H1 (cell line): ENCODE measurements at regions not wholly inside any gene's neighbourhood (a gene's known extent, or its start where the extent isn't known, plus 50 kb on each side); places are given as distances from the start of the nearest gene placed in this dataset.

Experiments used
- CTCF ChIA-PET: fragments of 300-600 bp; sonication (Branson Sonifier 250); formaldehyde crosslinking; loops from one replicate; lab custom pipeline; 2021; ENCODE audit not compliant: partially characterized antibody; lab: Charles Lee
- POLR2A ChIA-PET: fragments of 300-600 bp; sonication (Branson Sonifier 250); formaldehyde crosslinking; loops from one replicate; lab custom pipeline; 2021; ENCODE audit warnings: inconsistent platforms; ENCODE audit not compliant: partially characterized antibody; lab: Charles Lee
- DNase-seq, 2 experiments: peaks; one replicate each; pipeline versions ENCODE4 v3.0.0 to v3.0.0-alpha.2; 2010 to 2022; ENCODE audit warnings: low spot score in 2 of 2, low read depth in 1 of 2, mixed read lengths in 1 of 2
- FAIRE-seq: peaks from 2 replicates; lab custom pipeline; 2011; peaks lifted over from hg19 to GRCh38; lab: Jason Lieb, UNC
- H2AFZ ChIP-seq: 2 replicates; pipeline ENCODE4 v1.8.1; 2012; ENCODE audit warnings: low read length, inconsistent platforms
- H2AK5ac ChIP-seq: 2 replicates; pipeline ENCODE4 v1.6.1; 2013; ENCODE audit warnings: low read depth, low read length
- H2BK120ac ChIP-seq: replicated peaks from 2 replicates; pipeline ENCODE3; 2013; ENCODE audit warnings: low read depth, low read length, inconsistent platforms
- H2BK12ac ChIP-seq: 2 replicates; pipeline ENCODE4 v1.6.1; 2013; ENCODE audit warnings: low read depth, low read length
- H2BK15ac ChIP-seq: 2 replicates; pipeline ENCODE4 v1.6.1; 2013; ENCODE audit warnings: low read length
- H2BK20ac ChIP-seq: 2 replicates; pipeline ENCODE4 v1.6.1; 2013; ENCODE audit warnings: low read length
- H2BK5ac ChIP-seq: 2 replicates; pipeline ENCODE4 v1.6.1; 2013; ENCODE audit warnings: low read depth, low read length
- H3K14ac ChIP-seq: 2 replicates; pipeline ENCODE4 v1.6.1; 2013; ENCODE audit warnings: inconsistent platforms; ENCODE audit not compliant: insufficient read length
- H3K18ac ChIP-seq: 2 replicates; pipeline ENCODE4 v1.6.1; 2013; ENCODE audit warnings: low read length; ENCODE audit errors: extremely low read depth
- H3K23ac ChIP-seq: 2 replicates; pipeline ENCODE4 v1.6.1; 2013; ENCODE audit warnings: inconsistent platforms; ENCODE audit not compliant: insufficient read length
- H3K23me2 ChIP-seq: 2 replicates; pipeline ENCODE4 v1.6.1; 2013; ENCODE audit warnings: low read depth, low read length
- H3K27ac ChIP-seq: 2 replicates; pipeline ENCODE4 v1.6.1; 2011; ENCODE audit warnings: low read depth, low read length, inconsistent platforms
- H3K27me3 ChIP-seq, 4 experiments: replicated peaks in 1 of 4; 1 replicate in 1 of 4; 2 replicates in 3 of 4; pipeline versions ENCODE4 v1.6.1 to v1.8.1; 2011 to 2013; ENCODE audit warnings: low read length in 3 of 4, mild to moderate bottlenecking in 3 of 4, inconsistent platforms in 2 of 4, mixed read lengths in 2 of 4, moderate library complexity in 1 of 4; ENCODE audit not compliant: control insufficient read depth in 3 of 4, insufficient read depth in 3 of 4; ENCODE audit errors: extremely low read depth in 1 of 4
- H3K36me3 ChIP-seq, 4 experiments: 2 replicates each; pipeline versions ENCODE4 v1.6.1 to v1.8.1; 2011 to 2013; ENCODE audit warnings: mild to moderate bottlenecking in 4 of 4, low read length in 3 of 4, moderate library complexity in 2 of 4, control low read depth in 1 of 4, inconsistent platforms in 1 of 4; ENCODE audit not compliant: insufficient read depth in 4 of 4, control insufficient read depth in 2 of 4
- H3K4ac ChIP-seq: replicated peaks from 2 replicates; pipeline ENCODE3; 2013; ENCODE audit warnings: low read length, low read depth, mixed read lengths, inconsistent platforms; ENCODE audit not compliant: insufficient read length
- H3K4me1 ChIP-seq, 4 experiments: replicated peaks in 1 of 4; 1 replicate in 1 of 4; 2 replicates in 3 of 4; pipeline versions ENCODE4 v1.6.1 to v1.8.1; 2011 to 2013; ENCODE audit warnings: low read length in 3 of 4, inconsistent platforms in 2 of 4, mixed read lengths in 1 of 4; ENCODE audit not compliant: insufficient read depth in 4 of 4, control insufficient read depth in 3 of 4
- H3K4me2 ChIP-seq, 2 experiments: 2 replicates each; pipeline versions ENCODE4 v1.6.1 to v1.8.1; 2011 to 2013; ENCODE audit warnings: low read depth in 2 of 2, low read length in 2 of 2, control low read depth in 1 of 2, inconsistent platforms in 1 of 2, mild to moderate bottlenecking in 1 of 2; ENCODE audit not compliant: insufficient read depth in 1 of 2
- H3K4me3 ChIP-seq, 4 experiments: fragments of 200-600, 300-600 bp in 1 of 4; sonication (generic), shearing (Covaris generic), sonication (Bioruptor Twin) in 1 of 4; 2 replicates each; pipeline versions ENCODE4 v1.5.1 to v1.8.1; 2011 to 2016; ENCODE audit warnings: low read length in 4 of 4, low read depth in 3 of 4, control low read depth in 2 of 4, inconsistent platforms in 2 of 4, mild to moderate bottlenecking in 2 of 4, mixed read lengths in 1 of 4, moderate library complexity in 1 of 4; ENCODE audit not compliant: insufficient read depth in 2 of 4; ENCODE audit errors: extremely low read depth in 1 of 4
- H3K56ac ChIP-seq: replicated peaks from 2 replicates; pipeline ENCODE3; 2013; ENCODE audit warnings: low read depth, mild to moderate bottlenecking, mixed read lengths, low read length, inconsistent platforms; ENCODE audit not compliant: insufficient read length
- H3K79me1 ChIP-seq: 2 replicates; pipeline ENCODE4 v1.6.1; 2013; ENCODE audit warnings: low read depth, low read length, control low read depth
- H3K79me2 ChIP-seq, 2 experiments: 2 replicates each; pipeline versions ENCODE4 v1.6.1 to v1.8.1; 2012 to 2013; ENCODE audit warnings: low read length in 2 of 2, mild to moderate bottlenecking in 2 of 2, inconsistent platforms in 1 of 2; ENCODE audit not compliant: insufficient read depth in 2 of 2, control insufficient read depth in 1 of 2
- H3K9ac ChIP-seq, 4 experiments: replicated peaks in 1 of 4; 1 replicate in 1 of 4; 2 replicates in 3 of 4; pipeline versions ENCODE4 v1.6.1 to v1.8.1; 2011 to 2013; ENCODE audit warnings: low read depth in 3 of 4, low read length in 3 of 4, control low read depth in 2 of 4, mild to moderate bottlenecking in 2 of 4, moderate library complexity in 2 of 4, inconsistent platforms in 1 of 4; ENCODE audit errors: extremely low read depth in 1 of 4
- H3K9me3 ChIP-seq, 2 experiments: 2 replicates each; pipeline versions ENCODE4 v1.6.1 to v1.8.1; 2012 to 2013; ENCODE audit warnings: mild to moderate bottlenecking in 2 of 2, moderate library complexity in 2 of 2, control low read depth in 1 of 2, inconsistent platforms in 1 of 2, low read depth in 1 of 2, low read length in 1 of 2, mixed read lengths in 1 of 2; ENCODE audit not compliant: insufficient read depth in 2 of 2
- H4K20me1 ChIP-seq, 2 experiments: replicated peaks in 1 of 2; 2 replicates each; pipeline versions ENCODE3 to v1.8.1; 2011 to 2013; ENCODE audit warnings: inconsistent platforms in 2 of 2, low read length in 2 of 2, mild to moderate bottlenecking in 1 of 2; ENCODE audit not compliant: insufficient read depth in 2 of 2, control insufficient read depth in 1 of 2
- H4K5ac ChIP-seq: 2 replicates; pipeline ENCODE4 v1.6.1; 2013; ENCODE audit warnings: low read length, low read depth, mixed read lengths, inconsistent platforms; ENCODE audit not compliant: insufficient read length
- H4K8ac ChIP-seq: 2 replicates; pipeline ENCODE4 v1.8.0; 2013; ENCODE audit warnings: mild to moderate bottlenecking, moderate library complexity, low read length, inconsistent platforms; ENCODE audit not compliant: insufficient read depth; ENCODE audit errors: extremely low read depth
- H4K91ac ChIP-seq: replicated peaks from 2 replicates; pipeline ENCODE3; 2013; ENCODE audit warnings: low read length, mixed read lengths, inconsistent platforms; ENCODE audit not compliant: insufficient read length
- CEBPB ChIP-seq: IDR thresholded peaks from 2 replicates; pipeline ENCODE4 v1.6.1; 2012; ENCODE audit warnings: low read depth, low read length
- CHD1 ChIP-seq: IDR thresholded peaks from 2 replicates; pipeline ENCODE4 v1.6.1; 2012; ENCODE audit warnings: low read depth, low read length, improper control_type of control experiment
- CTBP2 ChIP-seq: IDR thresholded peaks from 2 replicates; pipeline ENCODE4 v1.7.0; 2011; ENCODE audit warnings: borderline replicate concordance, mild to moderate bottlenecking, moderate library complexity, mixed read lengths, low read length; ENCODE audit not compliant: insufficient read depth, insufficient read length
- GTF2F1 ChIP-seq: IDR thresholded peaks from 2 replicates; pipeline ENCODE4 v1.6.1; 2012; ENCODE audit warnings: low read depth, low read length, improper control_type of control experiment, borderline replicate concordance
- HDAC2 ChIP-seq, 2 experiments: fragments of 300-600 bp in 1 of 2; sonication (generic) in 1 of 2; IDR thresholded peaks; 2 replicates each; pipeline ENCODE4 v1.6.1; 2011 to 2012; ENCODE audit warnings: low read depth in 2 of 2, low read length in 2 of 2, mild to moderate bottlenecking in 2 of 2, moderate library complexity in 2 of 2, borderline replicate concordance in 1 of 2, inconsistent platforms in 1 of 2
- JUND ChIP-seq: IDR thresholded peaks from 2 replicates; pipeline ENCODE4 v1.6.1; 2011; ENCODE audit warnings: mild to moderate bottlenecking, improper control_type of control experiment, low read length
- RFX5 ChIP-seq: IDR thresholded peaks from 2 replicates; pipeline ENCODE4 v1.6.1; 2011; ENCODE audit warnings: low read depth, low read length, improper control_type of control experiment, borderline replicate concordance
- RXRA ChIP-seq: IDR thresholded peaks from 2 replicates; pipeline ENCODE4 v1.6.1; 2011; ENCODE audit warnings: low read depth, mild to moderate bottlenecking, low read length, moderate library complexity; ENCODE audit not compliant: insufficient read depth
- SRF ChIP-seq: IDR thresholded peaks from 2 replicates; pipeline ENCODE4 v1.6.1; 2011; ENCODE audit warnings: mild to moderate bottlenecking, low read depth, low read length, moderate library complexity
- WGBS, 2 experiments: shearing (Covaris generic) in 1 of 2; methylation state at CpG; one replicate each; pipeline versions ENCODE4 v1.1.6 to v1.1.7; 2013 to 2015; ENCODE audit warnings: low lambda C conversion rate in 2 of 2, mixed read lengths in 2 of 2, inconsistent platforms in 1 of 2, low coverage in 1 of 2, missing lambda C conversion rate in 1 of 2; ENCODE audit not compliant: insufficient replicate concordance in 2 of 2, insufficient coverage in 1 of 2, insufficient read length in 1 of 2; ENCODE audit errors: extremely low coverage in 1 of 2, missing lambda C conversion rate in 1 of 2; 5-methylcytosine and 5-hydroxymethylcytosine counted together
- TF ChIP-seq, protein P1 (sequence below): IDR thresholded peaks from 2 replicates; pipeline ENCODE4 v1.6.1; 2012; ENCODE audit warnings: inconsistent platforms
- TF ChIP-seq, protein P2 (sequence below), 3 experiments: IDR thresholded peaks; 1 replicate in 2 of 3; 2 replicates in 1 of 3; pipeline versions ENCODE4 v1.5.1 to v1.6.1; 2011; ENCODE audit warnings: low read length in 3 of 3, mild to moderate bottlenecking in 3 of 3, inconsistent platforms in 2 of 3, low read depth in 1 of 3, moderate library complexity in 1 of 3; ENCODE audit not compliant: insufficient read depth in 1 of 3; ENCODE audit errors: control extremely low read depth in 1 of 3

DNA sequence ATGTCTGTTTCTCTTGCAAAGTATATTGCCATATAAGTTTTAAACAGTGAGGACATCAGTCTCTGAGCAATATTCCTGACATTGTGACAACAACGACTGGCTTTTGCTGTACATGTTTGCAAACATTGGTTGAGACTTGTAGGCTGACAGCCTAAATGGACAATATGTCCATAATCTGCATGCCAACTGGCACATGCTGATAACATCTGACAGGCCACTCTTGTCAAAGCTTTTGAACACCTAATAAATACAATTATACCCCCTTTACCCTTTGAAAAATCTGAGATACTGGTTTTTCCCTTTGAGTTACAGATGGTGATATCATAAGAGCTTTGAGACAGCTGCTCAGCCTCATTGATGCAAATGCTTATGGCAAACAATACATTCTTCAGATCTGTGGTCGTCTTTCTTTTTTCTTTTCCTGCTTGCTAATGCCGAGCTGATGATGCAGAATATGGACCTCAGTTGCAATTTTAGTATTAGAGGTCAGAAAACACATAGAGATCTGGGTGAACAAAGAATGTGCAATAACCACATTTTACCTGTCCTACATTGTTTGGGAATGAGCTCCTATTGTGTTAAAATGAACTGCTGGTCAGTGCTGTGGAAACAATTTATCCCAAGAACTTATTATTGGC lies 114.9 kb downstream of the RFC3 start:
- Histone ChIP-seq H2BK12ac (no peak overlapping the region), H3K56ac (no peak overlapping the region), H3K9me3 (no peaks in the 10 kb centered on the region), H4K20me1 (no peaks in the 10 kb centered on the region), H2AFZ (no peak overlapping the region), H4K8ac (no peak overlapping the region), H2AK5ac (no peak overlapping the region), H4K5ac (no peak overlapping the region), H3K18ac (no peak overlapping the region), H3K4me3 (no peak overlapping the region), H3K27ac (no peak overlapping the region), H2BK20ac (no peak overlapping the region), H3K79me2 (no peaks in the 10 kb centered on the region), H3K4ac (no peak overlapping the region), H3K14ac (no peak overlapping the region), H3K79me1 (no peaks in the 10 kb centered on the region), H3K27me3 (no peaks in the 10 kb centered on the region), H2BK120ac (no peak overlapping the region), H3K4me1 (peaks cover 4 to 14% (median 8%) of the 10 kb centered on the region in 4 experiments), H2BK5ac (no peak overlapping the region), H4K91ac (no peak overlapping the region), H3K4me2 (no peak overlapping the region), H3K23ac (no peak overlapping the region), H2BK15ac (no peak overlapping the region), H3K9ac (no peak overlapping the region), H3K36me3 (no peaks in the 10 kb centered on the region), H3K23me2 (no peaks in the 10 kb centered on the region)
- FAIRE-seq (no peak), DNase-seq (no peak)
- ChIA-PET POLR2A (no interaction called here), CTCF (interaction anchor here (0.5 to 5.7 kb wide), 2 partner anchors 145 to 1402 kb away, joined by 3 to 58 read pairs; no protein-coding TSS in a partner anchor)
- 92% methylated on average over 3 of the region's 3 CpGs; no CpG with 5 or more reads in 1 of the 2 experiments for WGBS, 2 experiments
- no peak for TF ChIP-seq CEBPB
- no peak for TF ChIP-seq CHD1
- TF ChIP-seq RXRA: no peak
- TF ChIP-seq RFX5: no peak
- TF ChIP-seq, protein P1, sequence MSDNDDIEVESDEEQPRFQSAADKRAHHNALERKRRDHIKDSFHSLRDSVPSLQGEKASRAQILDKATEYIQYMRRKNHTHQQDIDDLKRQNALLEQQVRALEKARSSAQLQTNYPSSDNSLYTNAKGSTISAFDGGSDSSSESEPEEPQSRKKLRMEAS: no peak
- no peak for TF ChIP-seq SRF
- no peak for TF ChIP-seq JUND
- no peak for TF ChIP-seq HDAC2 (IDR thresholded peaks at IDR 0.05; ENCODE audit: borderline replicate concordance in 1 of 2, low read depth in 2 of 2, low read length in 2 of 2)
- TF ChIP-seq, protein P2, sequence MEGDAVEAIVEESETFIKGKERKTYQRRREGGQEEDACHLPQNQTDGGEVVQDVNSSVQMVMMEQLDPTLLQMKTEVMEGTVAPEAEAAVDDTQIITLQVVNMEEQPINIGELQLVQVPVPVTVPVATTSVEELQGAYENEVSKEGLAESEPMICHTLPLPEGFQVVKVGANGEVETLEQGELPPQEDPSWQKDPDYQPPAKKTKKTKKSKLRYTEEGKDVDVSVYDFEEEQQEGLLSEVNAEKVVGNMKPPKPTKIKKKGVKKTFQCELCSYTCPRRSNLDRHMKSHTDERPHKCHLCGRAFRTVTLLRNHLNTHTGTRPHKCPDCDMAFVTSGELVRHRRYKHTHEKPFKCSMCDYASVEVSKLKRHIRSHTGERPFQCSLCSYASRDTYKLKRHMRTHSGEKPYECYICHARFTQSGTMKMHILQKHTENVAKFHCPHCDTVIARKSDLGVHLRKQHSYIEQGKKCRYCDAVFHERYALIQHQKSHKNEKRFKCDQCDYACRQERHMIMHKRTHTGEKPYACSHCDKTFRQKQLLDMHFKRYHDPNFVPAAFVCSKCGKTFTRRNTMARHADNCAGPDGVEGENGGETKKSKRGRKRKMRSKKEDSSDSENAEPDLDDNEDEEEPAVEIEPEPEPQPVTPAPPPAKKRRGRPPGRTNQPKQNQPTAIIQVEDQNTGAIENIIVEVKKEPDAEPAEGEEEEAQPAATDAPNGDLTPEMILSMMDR (IDR thresholded peaks at IDR 0.05; ENCODE audit: control extremely low read depth in 1 of 3, insufficient read depth in 1 of 3, low read depth in 1 of 3, low read length in 3 of 3): no peak
- no peak for TF ChIP-seq GTF2F1
- TF ChIP-seq CTBP2: no peak
